HL-60 (cell line): ENCODE measurements at regions not wholly inside any gene's neighbourhood (a gene's known extent, or its start where the extent isn't known, plus 50 kb on each side); places are given as distances from the start of the nearest gene placed in this dataset.

Experiments used
- CTCF ChIP-seq: IDR thresholded peaks from one replicate; pipeline ENCODE4 v1.5.1; 2011; ENCODE audit warnings: low read length, control low read depth, inconsistent platforms; ENCODE audit not compliant: insufficient read depth
- POLR2AphosphoS5 ChIP-seq: IDR thresholded peaks from 2 replicates; pipeline ENCODE4 v1.6.1; 2012; ENCODE audit warnings: low read depth

- TF ChIP-seq CTCF, result no peak
- TF ChIP-seq POLR2AphosphoS5, result no peak
These were observed 79.7 kb upstream of the MAP4K4 start for GRCh38 chr2:101617796-101618195.
